ENCODE measurements at regions not wholly inside any gene's neighbourhood (a gene's known extent, or its start where the extent isn't known, plus 50 kb on each side); places are given as distances from the start of the nearest gene placed in this dataset.

- DNase-seq = no peak
Observed at GRCh38 chr9:24488896-24489295, 56.8 kb downstream of the IZUMO3 start.

DNA sequence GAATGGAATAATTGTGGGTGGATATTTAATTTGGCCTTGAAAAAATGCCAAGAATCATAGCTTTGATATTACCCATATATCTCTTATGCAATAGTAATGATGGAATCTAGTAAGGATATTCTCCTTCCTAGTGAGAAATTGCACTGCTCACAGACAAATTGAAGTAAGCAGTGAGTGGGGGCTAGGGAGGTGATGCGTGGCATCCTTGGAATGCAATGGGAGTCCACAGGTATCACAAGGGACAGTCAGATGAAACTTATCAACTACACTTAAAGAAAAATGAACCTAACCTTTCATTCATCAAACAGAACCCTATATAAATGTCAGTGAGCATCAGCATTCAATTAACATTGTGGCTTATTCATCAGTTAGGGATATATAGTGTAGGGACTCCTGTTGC lies 57.8 kb downstream of the IZUMO3 start:
- no peak for DNase-seq

DNA sequence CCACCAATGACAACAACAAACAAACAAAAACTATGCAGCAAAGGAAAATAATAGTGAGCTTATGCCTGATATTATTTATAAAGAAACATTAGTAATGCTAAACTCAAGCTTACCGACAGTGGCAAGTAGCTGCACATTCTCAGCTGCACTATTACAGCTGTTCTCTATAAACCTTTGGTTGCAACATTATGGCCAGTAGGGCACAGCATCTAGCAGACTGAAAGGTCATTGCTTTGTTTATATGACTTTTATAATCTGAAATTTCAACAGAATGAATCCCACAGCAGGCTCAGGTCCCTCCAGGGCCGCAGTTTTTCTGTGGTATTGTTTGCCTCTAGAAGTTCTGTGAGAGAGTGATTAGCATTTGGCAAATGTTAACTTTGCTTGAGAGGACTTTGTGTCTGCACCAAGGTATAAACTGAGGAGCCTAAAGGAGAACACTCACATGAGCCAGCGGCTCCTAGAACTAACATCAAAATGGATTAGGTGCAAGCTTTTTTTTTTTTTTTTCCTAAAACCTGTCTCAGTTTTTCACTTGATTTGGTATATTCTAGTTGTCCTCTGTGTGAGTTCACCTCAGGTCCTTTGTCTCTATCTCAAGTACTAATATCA lies 58.3 kb downstream of the IZUMO3 start:
- no peak for DNase-seq

DNA sequence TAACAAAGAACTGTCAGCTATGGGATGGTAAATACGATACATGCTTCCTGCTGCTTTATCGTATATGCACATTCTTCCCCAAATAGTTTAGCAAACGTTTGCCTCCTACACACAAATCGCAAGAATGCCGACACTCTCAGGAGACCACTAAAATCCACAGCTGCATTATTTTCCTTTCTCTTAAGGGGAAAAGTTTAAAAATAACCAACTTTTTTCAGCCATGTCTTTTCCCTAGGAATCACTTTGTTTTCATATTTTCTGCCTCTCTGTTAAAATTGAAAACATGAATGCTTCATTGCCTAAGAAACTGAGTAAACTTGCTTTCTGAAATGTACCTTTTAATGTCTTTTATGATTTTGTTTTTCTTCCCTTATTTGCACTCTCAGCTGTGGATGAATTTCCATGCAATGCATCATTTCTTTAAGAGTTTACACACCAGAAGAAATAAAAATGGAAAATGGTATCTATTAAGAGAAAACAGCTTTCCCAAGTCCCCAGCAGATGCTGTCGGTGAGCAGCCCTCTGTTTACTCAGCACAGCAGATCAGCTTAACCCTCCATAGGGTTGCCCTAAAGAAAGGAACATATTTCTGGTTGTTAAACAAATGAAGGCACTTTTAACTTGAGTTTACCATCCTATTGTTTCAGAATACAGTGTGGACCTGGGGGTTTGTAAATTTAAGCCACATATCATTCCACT lies 66.2 kb downstream of the IZUMO3 start:
- no peak for DNase-seq

GRCh38 chr9:24464319-24464951 lies 81.3 kb downstream of the IZUMO3 start:
- DNase-seq = peak; percentile 31 to 42

GRCh38 chr9:24462951-24463350 lies 82.7 kb downstream of the IZUMO3 start:
- no peak for DNase-seq

DNA sequence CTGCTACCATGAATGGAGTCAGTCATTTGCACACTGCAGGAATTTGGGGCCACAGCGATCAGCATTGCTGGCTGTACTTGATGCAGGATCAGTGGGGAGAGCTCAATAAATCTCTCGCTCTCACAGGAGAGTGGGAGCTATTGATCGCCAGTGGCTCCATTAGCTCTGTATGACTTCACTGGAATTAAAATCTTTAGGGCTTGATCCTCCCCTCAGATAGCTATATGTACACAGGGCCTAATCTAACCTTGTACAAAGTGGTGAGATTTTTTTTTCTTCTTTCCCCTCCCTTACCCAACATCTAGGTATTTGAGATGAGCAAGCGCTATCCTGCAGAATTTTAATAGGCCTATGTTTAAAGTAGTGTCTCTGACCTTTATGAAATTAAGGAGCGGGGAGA lies 84.9 kb downstream of the IZUMO3 start:
- no peak for DNase-seq

- DNase-seq = no peak
Observed at GRCh38 chr9:24459953-24460352, 85.7 kb downstream of the IZUMO3 start.

- DNase-seq = no peak
Observed at GRCh38 chr9:24451346-24451745, 94.4 kb downstream of the IZUMO3 start.

DNA sequence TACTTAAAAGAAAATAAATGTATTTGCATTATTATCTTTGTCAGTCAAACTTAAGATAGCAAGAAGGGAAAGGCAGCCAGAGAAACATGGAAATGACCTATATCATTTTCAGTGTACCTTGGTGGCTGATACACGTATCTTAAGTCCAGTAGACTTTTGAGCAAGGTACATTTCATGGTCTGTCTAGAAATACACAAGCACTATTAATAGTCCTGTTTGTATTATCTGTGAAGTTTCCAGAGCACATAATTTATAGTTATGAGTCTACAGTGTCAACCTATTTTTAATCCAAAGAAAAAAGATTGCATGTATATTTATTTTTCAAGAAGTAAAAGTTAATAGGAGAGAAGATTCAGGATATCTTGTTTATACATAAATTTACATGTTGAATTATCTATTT lies 95.7 kb downstream of the IZUMO3 start:
- no peak for DNase-seq

- no peak for DNase-seq
Observed at GRCh38 chr9:24439456-24439855, 106.2 kb downstream of the IZUMO3 start.

GRCh38 chr9:24438876-24439275 lies 106.8 kb downstream of the IZUMO3 start:
- no peak for DNase-seq

DNA sequence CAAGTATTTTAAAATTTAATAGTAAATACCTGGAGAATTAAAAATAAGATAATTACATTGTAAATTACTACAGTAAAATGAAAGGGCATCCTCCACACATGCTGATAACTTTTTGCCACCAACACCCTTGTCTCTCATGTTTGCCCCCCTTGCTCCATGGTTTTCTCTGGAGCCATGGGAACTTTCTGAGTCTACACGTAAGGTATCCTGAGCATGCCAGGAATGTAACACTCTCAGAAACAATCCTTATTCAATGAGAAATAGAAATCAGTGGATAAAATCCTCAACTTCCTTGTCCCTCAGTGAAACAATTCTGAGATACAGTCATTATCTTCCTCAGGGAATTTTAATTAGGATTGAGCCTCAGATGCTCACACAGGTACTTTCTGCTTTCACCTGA lies 108.9 kb downstream of the IZUMO3 start:
- no peak for DNase-seq

- no peak for DNase-seq
Observed at GRCh38 chr9:24434183-24434582, 111.5 kb downstream of the IZUMO3 start.

- DNase-seq = no peak
Observed at GRCh38 chr9:24416136-24416535, 129.6 kb downstream of the IZUMO3 start.

GRCh38 chr9:24413651-24414050 lies 132.0 kb downstream of the IZUMO3 start:
- DNase-seq = no peak

DNA sequence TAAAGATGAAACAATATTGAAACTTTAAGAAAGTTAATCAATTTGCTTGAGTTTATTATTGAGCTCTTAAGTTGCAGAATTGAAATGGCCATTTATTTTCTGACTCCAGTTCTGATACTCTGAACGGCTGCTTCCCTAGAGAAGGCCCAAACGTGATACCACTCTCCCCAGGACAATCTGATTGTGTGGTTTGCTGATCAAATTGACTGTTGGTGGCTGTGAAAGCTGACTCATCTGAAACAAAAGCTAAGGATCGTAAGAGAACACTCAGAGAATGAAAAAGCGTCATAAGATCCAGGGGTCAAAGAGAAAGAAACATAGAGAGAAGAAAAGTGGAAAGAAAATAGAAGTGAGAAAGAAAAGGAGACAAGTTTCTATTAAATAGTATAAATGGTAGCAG lies 147.2 kb downstream of the IZUMO3 start:
- no peak for DNase-seq

GRCh38 chr9:24391095-24391494 lies 154.6 kb downstream of the IZUMO3 start:
- DNase-seq = no peak

DNA sequence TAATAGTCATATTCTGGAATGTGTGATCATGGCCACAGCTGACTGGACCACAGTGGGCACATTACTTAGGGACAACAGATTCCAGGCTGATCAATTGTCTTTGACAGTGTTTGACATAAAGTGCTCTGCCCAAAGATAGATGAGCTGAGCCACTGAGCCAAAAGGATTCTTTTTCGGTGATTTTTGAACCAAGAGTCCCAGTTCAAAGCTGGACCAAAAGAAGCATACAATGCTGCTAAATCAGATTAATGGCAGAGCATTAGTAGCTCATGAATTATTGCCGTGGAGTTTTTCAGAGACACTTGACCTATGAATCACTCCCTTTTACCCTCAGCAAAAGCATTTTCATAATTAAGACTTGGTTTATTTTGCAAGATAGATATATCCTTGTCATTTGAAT lies 160.6 kb downstream of the IZUMO3 start:
- DNase-seq = no peak

GRCh38 chr9:24382566-24382965 lies 163.1 kb downstream of the IZUMO3 start:
- no peak for DNase-seq

GRCh38 chr9:24381205-24381604 lies 164.5 kb downstream of the IZUMO3 start:
- no peak for DNase-seq

GRCh38 chr9:24359046-24359445 lies 186.7 kb downstream of the IZUMO3 start:
- no peak for DNase-seq

DNA sequence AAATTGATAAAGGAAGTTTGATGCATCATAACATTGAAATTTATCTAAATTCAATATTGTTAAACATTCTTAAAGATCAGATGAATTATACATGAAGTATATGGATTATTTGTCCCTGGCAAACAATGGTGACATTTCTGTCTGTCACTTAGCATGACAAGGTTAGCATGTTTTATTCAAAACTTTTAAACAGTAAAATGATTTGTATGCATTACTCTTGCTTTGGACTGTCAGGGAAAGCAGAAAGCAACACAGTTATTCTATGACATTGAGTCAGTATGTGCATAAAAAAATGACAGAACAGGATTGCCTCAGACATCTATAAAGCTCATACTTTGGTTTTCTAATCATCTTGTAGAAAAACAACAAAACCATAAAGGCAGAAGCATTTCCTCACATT lies 193.7 kb downstream of the IZUMO3 start:
- no peak for DNase-seq

DNA sequence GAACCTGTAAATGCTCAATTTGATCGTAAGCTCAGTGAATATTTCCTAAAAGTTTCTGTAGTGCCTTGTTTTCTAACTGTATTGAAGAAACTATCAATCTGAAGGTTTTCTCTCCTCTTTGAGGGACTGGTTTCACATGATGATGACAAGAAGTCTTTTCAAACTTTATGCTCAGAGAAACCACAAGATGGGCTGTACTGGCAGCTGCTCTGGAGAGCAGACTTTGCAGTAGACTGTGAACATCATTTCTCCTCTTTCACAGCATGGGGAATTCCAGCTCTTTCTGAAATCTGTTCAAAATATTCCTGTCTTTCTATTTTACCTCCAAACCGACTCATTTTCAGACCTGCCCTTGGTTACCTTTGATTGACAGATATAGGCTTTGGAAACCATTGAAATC lies 194.4 kb downstream of the IZUMO3 start:
- DNase-seq = no peak

- no peak for DNase-seq
Observed at GRCh38 chr9:24342457-24342856, 203.2 kb downstream of the IZUMO3 start.
